H1 (cell line): ENCODE measurements at regions not wholly inside any gene's neighbourhood (a gene's known extent, or its start where the extent isn't known, plus 50 kb on each side); places are given as distances from the start of the nearest gene placed in this dataset.

Experiments used
- CTCF ChIA-PET: fragments of 300-600 bp; sonication (Branson Sonifier 250); formaldehyde crosslinking; loops from one replicate; lab custom pipeline; 2021; ENCODE audit not compliant: partially characterized antibody; lab: Charles Lee
- POLR2A ChIA-PET: fragments of 300-600 bp; sonication (Branson Sonifier 250); formaldehyde crosslinking; loops from one replicate; lab custom pipeline; 2021; ENCODE audit warnings: inconsistent platforms; ENCODE audit not compliant: partially characterized antibody; lab: Charles Lee
- DNase-seq, 2 experiments: peaks; one replicate each; pipeline versions ENCODE4 v3.0.0 to v3.0.0-alpha.2; 2010 to 2022; ENCODE audit warnings: low spot score in 2 of 2, low read depth in 1 of 2, mixed read lengths in 1 of 2
- FAIRE-seq: peaks from 2 replicates; lab custom pipeline; 2011; peaks lifted over from hg19 to GRCh38; lab: Jason Lieb, UNC
- H2AFZ ChIP-seq: 2 replicates; pipeline ENCODE4 v1.8.1; 2012; ENCODE audit warnings: low read length, inconsistent platforms
- H2AK5ac ChIP-seq: 2 replicates; pipeline ENCODE4 v1.6.1; 2013; ENCODE audit warnings: low read depth, low read length
- H2BK120ac ChIP-seq: replicated peaks from 2 replicates; pipeline ENCODE3; 2013; ENCODE audit warnings: low read depth, low read length, inconsistent platforms
- H2BK12ac ChIP-seq: 2 replicates; pipeline ENCODE4 v1.6.1; 2013; ENCODE audit warnings: low read depth, low read length
- H2BK15ac ChIP-seq: 2 replicates; pipeline ENCODE4 v1.6.1; 2013; ENCODE audit warnings: low read length
- H2BK20ac ChIP-seq: 2 replicates; pipeline ENCODE4 v1.6.1; 2013; ENCODE audit warnings: low read length
- H2BK5ac ChIP-seq: 2 replicates; pipeline ENCODE4 v1.6.1; 2013; ENCODE audit warnings: low read depth, low read length
- H3K14ac ChIP-seq: 2 replicates; pipeline ENCODE4 v1.6.1; 2013; ENCODE audit warnings: inconsistent platforms; ENCODE audit not compliant: insufficient read length
- H3K18ac ChIP-seq: 2 replicates; pipeline ENCODE4 v1.6.1; 2013; ENCODE audit warnings: low read length; ENCODE audit errors: extremely low read depth
- H3K23ac ChIP-seq: 2 replicates; pipeline ENCODE4 v1.6.1; 2013; ENCODE audit warnings: inconsistent platforms; ENCODE audit not compliant: insufficient read length
- H3K23me2 ChIP-seq: 2 replicates; pipeline ENCODE4 v1.6.1; 2013; ENCODE audit warnings: low read depth, low read length
- H3K27ac ChIP-seq: 2 replicates; pipeline ENCODE4 v1.6.1; 2011; ENCODE audit warnings: low read depth, low read length, inconsistent platforms
- H3K27me3 ChIP-seq, 4 experiments: replicated peaks in 1 of 4; 1 replicate in 1 of 4; 2 replicates in 3 of 4; pipeline versions ENCODE4 v1.6.1 to v1.8.1; 2011 to 2013; ENCODE audit warnings: low read length in 3 of 4, mild to moderate bottlenecking in 3 of 4, inconsistent platforms in 2 of 4, mixed read lengths in 2 of 4, moderate library complexity in 1 of 4; ENCODE audit not compliant: control insufficient read depth in 3 of 4, insufficient read depth in 3 of 4; ENCODE audit errors: extremely low read depth in 1 of 4
- H3K36me3 ChIP-seq, 4 experiments: 2 replicates each; pipeline versions ENCODE4 v1.6.1 to v1.8.1; 2011 to 2013; ENCODE audit warnings: mild to moderate bottlenecking in 4 of 4, low read length in 3 of 4, moderate library complexity in 2 of 4, control low read depth in 1 of 4, inconsistent platforms in 1 of 4; ENCODE audit not compliant: insufficient read depth in 4 of 4, control insufficient read depth in 2 of 4
- H3K4ac ChIP-seq: replicated peaks from 2 replicates; pipeline ENCODE3; 2013; ENCODE audit warnings: low read length, low read depth, mixed read lengths, inconsistent platforms; ENCODE audit not compliant: insufficient read length
- H3K4me1 ChIP-seq, 4 experiments: replicated peaks in 1 of 4; 1 replicate in 1 of 4; 2 replicates in 3 of 4; pipeline versions ENCODE4 v1.6.1 to v1.8.1; 2011 to 2013; ENCODE audit warnings: low read length in 3 of 4, inconsistent platforms in 2 of 4, mixed read lengths in 1 of 4; ENCODE audit not compliant: insufficient read depth in 4 of 4, control insufficient read depth in 3 of 4
- H3K4me2 ChIP-seq, 2 experiments: 2 replicates each; pipeline versions ENCODE4 v1.6.1 to v1.8.1; 2011 to 2013; ENCODE audit warnings: low read depth in 2 of 2, low read length in 2 of 2, control low read depth in 1 of 2, inconsistent platforms in 1 of 2, mild to moderate bottlenecking in 1 of 2; ENCODE audit not compliant: insufficient read depth in 1 of 2
- H3K4me3 ChIP-seq, 4 experiments: fragments of 200-600, 300-600 bp in 1 of 4; sonication (generic), shearing (Covaris generic), sonication (Bioruptor Twin) in 1 of 4; 2 replicates each; pipeline versions ENCODE4 v1.5.1 to v1.8.1; 2011 to 2016; ENCODE audit warnings: low read length in 4 of 4, low read depth in 3 of 4, control low read depth in 2 of 4, inconsistent platforms in 2 of 4, mild to moderate bottlenecking in 2 of 4, mixed read lengths in 1 of 4, moderate library complexity in 1 of 4; ENCODE audit not compliant: insufficient read depth in 2 of 4; ENCODE audit errors: extremely low read depth in 1 of 4
- H3K56ac ChIP-seq: replicated peaks from 2 replicates; pipeline ENCODE3; 2013; ENCODE audit warnings: low read depth, mild to moderate bottlenecking, mixed read lengths, low read length, inconsistent platforms; ENCODE audit not compliant: insufficient read length
- H3K79me1 ChIP-seq: 2 replicates; pipeline ENCODE4 v1.6.1; 2013; ENCODE audit warnings: low read depth, low read length, control low read depth
- H3K79me2 ChIP-seq, 2 experiments: 2 replicates each; pipeline versions ENCODE4 v1.6.1 to v1.8.1; 2012 to 2013; ENCODE audit warnings: low read length in 2 of 2, mild to moderate bottlenecking in 2 of 2, inconsistent platforms in 1 of 2; ENCODE audit not compliant: insufficient read depth in 2 of 2, control insufficient read depth in 1 of 2
- H3K9ac ChIP-seq, 4 experiments: replicated peaks in 1 of 4; 1 replicate in 1 of 4; 2 replicates in 3 of 4; pipeline versions ENCODE4 v1.6.1 to v1.8.1; 2011 to 2013; ENCODE audit warnings: low read depth in 3 of 4, low read length in 3 of 4, control low read depth in 2 of 4, mild to moderate bottlenecking in 2 of 4, moderate library complexity in 2 of 4, inconsistent platforms in 1 of 4; ENCODE audit errors: extremely low read depth in 1 of 4
- H3K9me3 ChIP-seq, 2 experiments: 2 replicates each; pipeline versions ENCODE4 v1.6.1 to v1.8.1; 2012 to 2013; ENCODE audit warnings: mild to moderate bottlenecking in 2 of 2, moderate library complexity in 2 of 2, control low read depth in 1 of 2, inconsistent platforms in 1 of 2, low read depth in 1 of 2, low read length in 1 of 2, mixed read lengths in 1 of 2; ENCODE audit not compliant: insufficient read depth in 2 of 2
- H4K20me1 ChIP-seq, 2 experiments: replicated peaks in 1 of 2; 2 replicates each; pipeline versions ENCODE3 to v1.8.1; 2011 to 2013; ENCODE audit warnings: inconsistent platforms in 2 of 2, low read length in 2 of 2, mild to moderate bottlenecking in 1 of 2; ENCODE audit not compliant: insufficient read depth in 2 of 2, control insufficient read depth in 1 of 2
- H4K5ac ChIP-seq: 2 replicates; pipeline ENCODE4 v1.6.1; 2013; ENCODE audit warnings: low read length, low read depth, mixed read lengths, inconsistent platforms; ENCODE audit not compliant: insufficient read length
- H4K8ac ChIP-seq: 2 replicates; pipeline ENCODE4 v1.8.0; 2013; ENCODE audit warnings: mild to moderate bottlenecking, moderate library complexity, low read length, inconsistent platforms; ENCODE audit not compliant: insufficient read depth; ENCODE audit errors: extremely low read depth
- H4K91ac ChIP-seq: replicated peaks from 2 replicates; pipeline ENCODE3; 2013; ENCODE audit warnings: low read length, mixed read lengths, inconsistent platforms; ENCODE audit not compliant: insufficient read length
- CTBP2 ChIP-seq: IDR thresholded peaks from 2 replicates; pipeline ENCODE4 v1.7.0; 2011; ENCODE audit warnings: borderline replicate concordance, mild to moderate bottlenecking, moderate library complexity, mixed read lengths, low read length; ENCODE audit not compliant: insufficient read depth, insufficient read length
- KDM1A ChIP-seq: fragments of 200-600, 300-600 bp; sonication (generic); IDR thresholded peaks from 2 replicates; pipeline ENCODE4 v1.7.1; 2016; ENCODE audit warnings: mild to moderate bottlenecking, low read length, borderline replicate concordance
- NANOG ChIP-seq: IDR thresholded peaks from 2 replicates; pipeline ENCODE4 v1.6.1; 2011; ENCODE audit warnings: low read length, low read depth, mild to moderate bottlenecking, inconsistent platforms; ENCODE audit not compliant: insufficient read depth, poor library complexity, severe bottlenecking
- SP2 ChIP-seq: IDR thresholded peaks from 2 replicates; pipeline ENCODE4 v1.6.1; 2012; ENCODE audit warnings: mild to moderate bottlenecking, low read length, inconsistent platforms
- SRF ChIP-seq: IDR thresholded peaks from 2 replicates; pipeline ENCODE4 v1.6.1; 2011; ENCODE audit warnings: mild to moderate bottlenecking, low read depth, low read length, moderate library complexity
- TBP ChIP-seq: IDR thresholded peaks from 2 replicates; pipeline ENCODE4 v1.6.1; 2011; ENCODE audit warnings: low read depth, low read length, improper control_type of control experiment
- ZNF274 ChIP-seq: IDR thresholded peaks from 2 replicates; pipeline ENCODE4 v1.7.0; 2012; ENCODE audit warnings: low read length, borderline replicate concordance; ENCODE audit errors: extremely low read depth

GRCh38 chr10:62652564-62652963 lies 152.0 kb upstream of the ADO start:
- no peaks in the 10 kb centered on the region for H3K79me1 ChIP-seq

More at GRCh38 chr10:62652564-62652963, 152.0 kb upstream of the ADO start:
- H4K91ac ChIP-seq, result no peak overlapping the region
- no peaks in the 10 kb centered on the region; the same call in 1 of the 2 replicates for H3K23me2 ChIP-seq
- no peak overlapping the region for H3K14ac ChIP-seq
- H3K36me3 ChIP-seq, result no peaks in the 10 kb centered on the region
- no peak overlapping the region for H2BK20ac ChIP-seq
- H2AK5ac ChIP-seq, result no peak overlapping the region
- CTCF ChIA-PET, result interaction anchor here (1.2 to 1.4 kb wide), 2 partner anchors 9 to 42 kb away, joined by 3 read pairs; no protein-coding TSS in a partner anchor
- no peak overlapping the region for H3K4me3 ChIP-seq
- H4K5ac ChIP-seq, result no peak overlapping the region
- H3K79me2 ChIP-seq, result no peaks in the 10 kb centered on the region
- no peak overlapping the region for H2BK120ac ChIP-seq
- TF ChIP-seq SP2, result no peak
- TF ChIP-seq ZNF274, result no peak
- TF ChIP-seq TBP, result no peak
- TF ChIP-seq NANOG, result no peak
- TF ChIP-seq CTBP2, result no peak
- no peak for TF ChIP-seq KDM1A
- no peak for TF ChIP-seq SRF
- H3K27ac ChIP-seq, result no peak overlapping the region
- no peak overlapping the region for H4K8ac ChIP-seq
- no peak overlapping the region for H2BK12ac ChIP-seq
- H4K20me1 ChIP-seq, result no peaks in the 10 kb centered on the region
- H2BK15ac ChIP-seq, result no peak overlapping the region
- H3K18ac ChIP-seq, result no peak overlapping the region
- H3K23ac ChIP-seq, result no peak overlapping the region
- H2BK5ac ChIP-seq, result no peak overlapping the region
- POLR2A ChIA-PET, result no interaction called here
- H3K9ac ChIP-seq, result no peak overlapping the region
- no peaks in the 10 kb centered on the region for H3K27me3 ChIP-seq
- H3K4me1 ChIP-seq, result no peaks in the 10 kb centered on the region
- no peak for FAIRE-seq
- peaks cover 0 to 5% of the 10 kb centered on the region in 2 experiments; a peak in 1 of 4 replicates for H3K9me3 ChIP-seq
- H3K4me2 ChIP-seq, result no peak overlapping the region
- H3K4ac ChIP-seq, result no peak overlapping the region
- H2AFZ ChIP-seq, result no peak overlapping the region
- no peak for DNase-seq
- no peak overlapping the region for H3K56ac ChIP-seq
